ENCODE measurements at regions not wholly inside any gene's neighbourhood (a gene's known extent, or its start where the extent isn't known, plus 50 kb on each side); places are given as distances from the start of the nearest gene placed in this dataset.
"Not testable (repeated sequence)": the region's sequence is repeated elsewhere in the genome, so short reads cannot be mapped to it uniquely, and the experiment has no call there.

DNA sequence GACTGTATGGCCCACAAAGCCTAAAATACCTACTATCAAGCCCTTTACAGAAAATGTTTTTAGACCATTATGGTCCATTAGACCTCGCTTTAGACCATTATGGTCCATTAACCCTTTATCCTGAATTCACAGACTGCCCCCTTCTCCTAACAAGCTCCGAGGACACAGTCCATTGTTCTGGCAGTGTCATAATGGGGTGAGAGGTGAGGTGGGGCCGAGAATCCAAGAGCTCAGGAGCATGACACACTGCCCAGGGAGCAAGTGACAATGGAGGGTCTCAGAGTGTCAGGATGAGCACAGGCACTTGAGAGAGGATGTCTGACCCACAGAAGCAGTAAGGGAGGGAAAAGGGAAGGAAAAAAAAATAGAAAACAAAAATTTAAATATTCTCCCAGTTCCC, 212.4 kb upstream of the NT5E start:
- H3K9me3 ChIP-seq (ENCODE audit: low read depth, low read length): no peaks in the 10 kb centered on the region
- no peaks in the 10 kb centered on the region for H3K36me3 ChIP-seq (ENCODE audit: insufficient read depth, low read length)
- no peak for TF ChIP-seq FOXP2 (optimal IDR thresholded peaks at IDR 0.05; ENCODE audit: control extremely low read depth, extremely low read length, insufficient read depth)
- no peak for TF ChIP-seq EZH2 (IDR thresholded peaks at IDR 0.05)
- no peak for TF ChIP-seq POLR2AphosphoS5 (IDR thresholded peaks at IDR 0.05; ENCODE audit: borderline replicate concordance, low read depth, low read length)
- no peak overlapping the region for H3K9ac ChIP-seq (ENCODE audit: insufficient read length)
- no peak overlapping the region for H3K4me3 ChIP-seq
- DNase-seq (ENCODE audit: low read depth, low spot score): no peak
- no peak overlapping the region for H3K27ac ChIP-seq

DNA sequence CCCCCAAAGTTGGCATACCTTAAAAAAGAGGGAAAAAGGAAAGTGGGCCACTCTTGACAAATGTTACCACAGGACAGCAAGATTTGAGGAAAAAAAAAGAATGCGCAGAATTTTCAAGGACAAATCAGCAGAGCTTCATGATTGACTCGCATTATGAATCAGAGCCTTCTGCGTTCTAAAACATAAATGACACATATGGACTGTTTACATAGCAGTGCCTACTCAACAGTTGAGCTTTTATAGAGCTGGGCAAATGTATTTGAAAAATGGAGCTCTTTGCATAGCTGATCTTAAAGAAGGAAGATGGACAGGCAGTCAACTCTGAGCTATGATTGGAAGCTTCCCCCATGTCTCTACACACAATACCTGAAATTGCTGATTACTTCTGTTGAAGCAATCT, 213.2 kb upstream of the NT5E start:
- H3K9ac ChIP-seq (ENCODE audit: insufficient read length): no peak overlapping the region
- TF ChIP-seq EZH2 (IDR thresholded peaks at IDR 0.05) (no peak), FOXP2 (optimal IDR thresholded peaks at IDR 0.05; ENCODE audit: control extremely low read depth, extremely low read length, insufficient read depth) (no peak), POLR2AphosphoS5 (IDR thresholded peaks at IDR 0.05; ENCODE audit: borderline replicate concordance, low read depth, low read length) (no peak)
- no peak overlapping the region for H3K27ac ChIP-seq
- H3K36me3 ChIP-seq (ENCODE audit: insufficient read depth, low read length): no peaks in the 10 kb centered on the region
- DNase-seq (ENCODE audit: low read depth, low spot score): no peak
- no peaks in the 10 kb centered on the region for H3K9me3 ChIP-seq (ENCODE audit: low read depth, low read length)
- no peak overlapping the region for H3K4me3 ChIP-seq

DNA sequence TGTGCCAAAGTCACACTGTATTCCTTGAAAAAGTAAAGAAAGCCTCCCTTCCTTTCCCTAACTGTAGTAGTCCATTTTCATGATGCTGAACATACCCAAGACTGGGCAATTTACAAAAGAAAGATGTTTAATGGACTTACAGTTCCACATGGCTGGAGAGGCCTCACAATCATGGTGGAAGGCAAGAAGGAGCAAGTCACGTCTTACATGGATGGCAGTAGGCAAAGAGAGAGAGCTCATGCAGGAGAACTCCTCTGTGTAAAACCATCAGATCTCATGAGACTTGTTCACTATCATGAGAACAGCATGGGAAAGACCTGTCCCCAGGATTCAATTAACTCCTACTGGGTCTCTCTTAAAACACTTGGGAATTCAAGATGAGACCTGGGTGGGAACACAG, 222.5 kb upstream of the NT5E start:
- not testable (repeated sequence) for H3K36me3 ChIP-seq (ENCODE audit: insufficient read depth, low read length); H3K4me3 ChIP-seq; H3K27ac ChIP-seq; H3K9ac ChIP-seq (ENCODE audit: insufficient read length); H3K9me3 ChIP-seq (ENCODE audit: low read depth, low read length); DNase-seq (ENCODE audit: low read depth, low spot score)

DNA sequence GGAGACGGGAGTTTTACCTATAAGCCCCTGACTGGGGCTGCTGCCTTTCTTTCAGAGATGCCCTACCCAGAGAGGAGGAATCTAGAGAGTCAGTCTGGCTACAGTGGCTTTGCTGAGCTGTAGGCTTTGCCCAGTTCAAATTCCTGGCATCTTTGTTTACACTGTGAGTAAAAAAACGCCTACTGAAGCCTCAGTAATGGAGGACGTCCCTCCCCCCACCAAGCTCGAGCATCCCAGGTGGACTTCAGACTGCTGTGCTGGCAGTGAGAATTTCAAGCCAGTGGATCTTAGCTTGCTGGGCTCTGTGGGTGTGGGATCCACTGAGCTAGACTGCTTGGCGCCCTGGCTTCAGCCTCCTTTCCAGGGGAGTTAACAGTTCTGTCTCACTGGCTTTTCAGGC, 237.1 kb upstream of the NT5E start:
- not testable (repeated sequence) for H3K4me3 ChIP-seq; DNase-seq (ENCODE audit: low read depth, low spot score); H3K27ac ChIP-seq; H3K9ac ChIP-seq (ENCODE audit: insufficient read length); H3K36me3 ChIP-seq (ENCODE audit: insufficient read depth, low read length); H3K9me3 ChIP-seq (ENCODE audit: low read depth, low read length)

DNA sequence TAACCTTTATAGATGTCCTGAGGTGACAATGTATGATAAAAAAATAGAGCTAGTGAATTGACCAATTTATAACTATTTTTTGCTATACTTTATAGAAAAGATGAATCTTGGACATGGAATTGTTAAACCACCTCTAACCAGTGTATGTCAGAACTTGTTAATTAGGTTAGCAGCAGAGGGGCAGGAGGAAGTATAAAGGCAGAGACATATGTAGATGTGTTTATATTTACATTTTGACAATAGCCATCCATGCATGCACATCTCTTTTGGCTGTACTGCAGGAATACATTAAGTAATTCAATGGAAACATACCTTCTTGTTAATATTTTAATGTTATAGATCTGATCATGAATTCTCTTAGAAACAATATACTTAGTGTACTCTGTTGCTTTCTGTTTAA, 254.6 kb upstream of the NT5E start:
- H3K4me3 ChIP-seq: no peak overlapping the region
- DNase-seq (ENCODE audit: low read depth, low spot score): no peak
- H3K27ac ChIP-seq: no peak overlapping the region
- H3K36me3 ChIP-seq (ENCODE audit: insufficient read depth, low read length): no peaks in the 10 kb centered on the region
- no peaks in the 10 kb centered on the region for H3K9me3 ChIP-seq (ENCODE audit: low read depth, low read length)
- H3K9ac ChIP-seq (ENCODE audit: insufficient read length): no peak overlapping the region
- TF ChIP-seq POLR2AphosphoS5 (IDR thresholded peaks at IDR 0.05; ENCODE audit: borderline replicate concordance, low read depth, low read length) (no peak), EZH2 (IDR thresholded peaks at IDR 0.05) (no peak), FOXP2 (optimal IDR thresholded peaks at IDR 0.05; ENCODE audit: control extremely low read depth, extremely low read length, insufficient read depth) (no peak)

DNA sequence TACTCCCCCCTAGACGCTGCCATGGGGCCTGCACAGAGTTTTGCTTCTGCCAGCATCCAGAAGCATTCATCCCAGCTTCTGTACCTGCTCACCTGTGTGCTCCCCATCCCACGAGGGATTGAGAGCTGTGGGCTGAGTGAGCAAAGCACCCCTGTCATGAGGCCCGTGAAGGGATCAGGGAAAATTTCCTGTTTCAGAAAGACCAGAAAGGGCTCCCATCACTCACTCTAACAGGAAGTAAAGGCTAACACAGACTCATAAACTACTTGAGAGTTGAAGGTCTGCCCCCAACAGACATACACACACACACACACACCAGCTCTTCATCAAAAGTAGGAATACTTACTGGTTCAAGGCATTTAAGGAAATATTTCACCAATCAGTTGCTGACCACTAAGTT, 256.5 kb upstream of the NT5E start:
- H3K27ac ChIP-seq: no peak overlapping the region
- TF ChIP-seq POLR2AphosphoS5 (IDR thresholded peaks at IDR 0.05; ENCODE audit: borderline replicate concordance, low read depth, low read length) (no peak), FOXP2 (optimal IDR thresholded peaks at IDR 0.05; ENCODE audit: control extremely low read depth, extremely low read length, insufficient read depth) (no peak)
- no peaks in the 10 kb centered on the region for H3K36me3 ChIP-seq (ENCODE audit: insufficient read depth, low read length)
- DNase-seq (ENCODE audit: low read depth, low spot score): no peak
- H3K4me3 ChIP-seq: no peak overlapping the region
- H3K9ac ChIP-seq (ENCODE audit: insufficient read length): no peak overlapping the region
- no peaks in the 10 kb centered on the region for H3K9me3 ChIP-seq (ENCODE audit: low read depth, low read length)

DNA sequence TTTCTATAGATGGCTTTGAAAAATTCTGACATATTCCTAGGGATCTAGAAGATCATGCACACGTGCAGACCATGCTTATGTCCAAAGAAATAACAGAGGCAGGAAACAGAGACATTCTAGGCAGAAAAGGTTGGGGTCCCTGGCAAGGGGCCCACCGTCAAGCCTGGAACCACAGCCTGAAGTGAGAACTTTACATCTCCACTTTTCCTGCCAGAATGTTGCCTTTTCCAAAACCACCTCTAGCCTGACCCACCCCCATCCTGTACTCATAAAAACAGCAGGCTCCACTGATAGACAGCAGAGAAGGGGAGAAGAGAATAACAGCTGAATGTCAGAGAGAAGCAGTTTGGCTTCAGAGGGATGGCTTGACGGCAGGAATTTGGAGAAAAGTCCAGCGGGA, 257.3 kb upstream of the NT5E start:
- Histone ChIP-seq H3K36me3 (ENCODE audit: insufficient read depth, low read length) (no peaks in the 10 kb centered on the region), H3K9me3 (ENCODE audit: low read depth, low read length) (no peaks in the 10 kb centered on the region), H3K27ac (no peak overlapping the region), H3K9ac (ENCODE audit: insufficient read length) (no peak overlapping the region), H3K4me3 (no peak overlapping the region)
- no peak for DNase-seq (ENCODE audit: low read depth, low spot score)
- TF ChIP-seq POLR2AphosphoS5 (IDR thresholded peaks at IDR 0.05; ENCODE audit: borderline replicate concordance, low read depth, low read length) (no peak), EZH2 (IDR thresholded peaks at IDR 0.05) (no peak), FOXP2 (optimal IDR thresholded peaks at IDR 0.05; ENCODE audit: control extremely low read depth, extremely low read length, insufficient read depth) (no peak)

DNA sequence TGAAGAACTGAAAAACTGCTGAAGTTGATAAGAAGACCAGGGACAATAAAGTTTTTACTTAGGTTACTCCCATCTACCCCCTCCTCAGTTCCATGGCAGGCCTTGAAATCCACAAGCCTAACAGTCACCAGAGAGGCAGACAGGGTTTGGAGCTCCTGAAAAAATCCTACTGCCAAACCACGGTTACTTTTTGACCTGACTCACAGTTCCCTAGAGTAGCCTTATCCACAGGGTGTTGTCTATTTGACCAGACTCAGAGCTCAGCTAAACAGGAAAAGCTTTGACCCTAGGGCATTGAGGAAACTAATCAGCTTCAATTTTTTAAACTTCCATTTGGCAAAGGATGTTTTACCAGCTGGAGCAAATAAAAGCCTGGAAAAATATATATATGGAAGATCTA, 257.7 kb upstream of the NT5E start:
- Histone ChIP-seq H3K27ac (no peak overlapping the region), H3K9me3 (ENCODE audit: low read depth, low read length) (no peaks in the 10 kb centered on the region), H3K4me3 (no peak overlapping the region), H3K36me3 (ENCODE audit: insufficient read depth, low read length) (no peaks in the 10 kb centered on the region), H3K9ac (ENCODE audit: insufficient read length) (no peak overlapping the region)
- no peak for DNase-seq (ENCODE audit: low read depth, low spot score)
- TF ChIP-seq POLR2AphosphoS5 (IDR thresholded peaks at IDR 0.05; ENCODE audit: borderline replicate concordance, low read depth, low read length) (no peak), FOXP2 (optimal IDR thresholded peaks at IDR 0.05; ENCODE audit: control extremely low read depth, extremely low read length, insufficient read depth) (no peak), EZH2 (IDR thresholded peaks at IDR 0.05) (no peak)

DNA sequence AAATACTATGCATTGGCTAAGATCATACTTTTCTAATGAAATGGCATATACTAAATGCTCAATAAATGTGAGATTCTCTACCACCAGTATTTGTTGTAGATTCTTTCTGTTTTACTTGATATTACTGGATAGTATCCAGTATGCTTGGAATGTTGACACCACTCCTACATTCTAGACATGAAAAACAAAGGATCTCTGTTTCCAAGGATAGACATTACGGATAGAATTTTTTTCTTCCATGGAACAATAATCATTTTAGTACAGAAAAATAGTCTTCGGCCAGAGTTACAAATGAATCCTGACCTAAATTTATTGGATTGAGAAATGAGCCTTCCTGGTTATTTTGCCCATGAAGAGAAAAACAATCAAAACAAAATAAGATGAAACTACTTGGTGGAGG, 258.2 kb upstream of the NT5E start:
- Histone ChIP-seq H3K9me3 (ENCODE audit: low read depth, low read length) (no peaks in the 10 kb centered on the region), H3K27ac (no peak overlapping the region), H3K9ac (ENCODE audit: insufficient read length) (no peak overlapping the region), H3K4me3 (no peak overlapping the region), H3K36me3 (ENCODE audit: insufficient read depth, low read length) (no peaks in the 10 kb centered on the region)
- no peak for TF ChIP-seq FOXP2 (optimal IDR thresholded peaks at IDR 0.05; ENCODE audit: control extremely low read depth, extremely low read length, insufficient read depth)
- TF ChIP-seq EZH2 (IDR thresholded peaks at IDR 0.05): no peak
- no peak for TF ChIP-seq POLR2AphosphoS5 (IDR thresholded peaks at IDR 0.05; ENCODE audit: borderline replicate concordance, low read depth, low read length)
- no peak for DNase-seq (ENCODE audit: low read depth, low spot score)
